HTR-8/SVneo (cell line): ENCODE measurements at regions not wholly inside any gene's neighbourhood (a gene's known extent, or its start where the extent isn't known, plus 50 kb on each side); places are given as distances from the start of the nearest gene placed in this dataset.

Experiments used
- DNase-seq: peaks from one replicate; pipeline ENCODE4 v3.0.0; 2011; ENCODE audit warnings: low spot score, mixed read lengths; ENCODE audit not compliant: insufficient read length
- FAIRE-seq: peaks from 2 replicates; lab custom pipeline; 2011; peaks lifted over from hg19 to GRCh38; lab: Jason Lieb, UNC

DNA sequence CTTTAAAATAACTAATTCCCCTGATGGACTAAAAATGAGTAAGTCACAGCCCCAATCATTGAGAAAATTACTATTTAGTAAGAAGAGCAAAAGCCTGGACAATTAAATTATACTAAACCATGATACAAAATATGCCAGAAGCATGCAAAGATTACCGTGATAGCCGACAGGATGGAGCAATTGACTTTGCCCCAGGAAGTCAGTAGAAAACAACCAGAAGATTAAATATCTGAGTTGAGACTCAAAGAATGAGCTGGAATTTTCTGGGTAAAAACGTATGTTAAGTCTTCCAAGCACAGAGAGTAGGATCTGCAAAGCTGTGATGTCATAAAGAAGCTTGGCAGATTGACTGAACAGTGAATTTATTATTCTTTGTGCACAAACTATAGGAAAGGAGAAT, 816.1 kb upstream of the TENM3 start:
- DNase-seq (no peak), FAIRE-seq (no peak)

DNA sequence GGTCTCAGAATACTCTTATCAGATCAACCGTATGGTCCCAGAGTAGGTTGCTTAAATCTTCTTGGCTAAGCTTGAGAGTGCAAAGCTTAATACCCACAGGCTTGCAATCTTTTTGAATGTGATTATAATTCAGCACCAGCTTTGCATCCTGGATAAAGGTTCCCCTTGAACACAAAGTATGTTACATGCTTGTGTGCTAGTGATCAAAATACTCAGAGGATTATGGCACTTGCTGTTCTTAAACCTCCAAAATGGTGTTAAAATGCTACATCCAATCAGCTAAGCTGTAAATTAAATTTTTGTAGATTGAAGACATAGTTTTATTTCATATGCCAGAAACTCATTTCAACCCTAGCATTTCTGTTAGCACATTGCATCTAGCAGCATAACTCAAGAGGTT, 812.2 kb upstream of the TENM3 start:
- DNase-seq (no peak), FAIRE-seq (no peak)

DNA sequence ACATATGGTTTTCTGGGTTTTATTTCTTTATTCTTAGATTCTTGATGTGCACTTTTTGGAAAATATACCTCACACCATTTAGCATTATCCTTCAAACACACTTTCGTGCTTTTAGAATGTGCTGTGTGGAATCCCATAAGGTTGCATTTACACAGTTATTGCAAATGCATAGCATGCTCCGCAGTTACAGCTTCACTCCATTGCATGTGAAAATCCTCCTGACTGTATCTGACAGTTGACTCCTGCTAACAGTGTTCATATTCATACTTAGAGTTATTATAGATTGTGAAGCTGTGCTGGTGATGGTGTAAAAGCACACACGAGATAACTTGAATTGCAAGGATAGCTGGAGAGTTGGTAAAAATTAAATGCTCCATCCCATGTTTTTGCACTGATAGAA, 811.5 kb upstream of the TENM3 start:
- FAIRE-seq (no peak), DNase-seq (no peak)

DNA sequence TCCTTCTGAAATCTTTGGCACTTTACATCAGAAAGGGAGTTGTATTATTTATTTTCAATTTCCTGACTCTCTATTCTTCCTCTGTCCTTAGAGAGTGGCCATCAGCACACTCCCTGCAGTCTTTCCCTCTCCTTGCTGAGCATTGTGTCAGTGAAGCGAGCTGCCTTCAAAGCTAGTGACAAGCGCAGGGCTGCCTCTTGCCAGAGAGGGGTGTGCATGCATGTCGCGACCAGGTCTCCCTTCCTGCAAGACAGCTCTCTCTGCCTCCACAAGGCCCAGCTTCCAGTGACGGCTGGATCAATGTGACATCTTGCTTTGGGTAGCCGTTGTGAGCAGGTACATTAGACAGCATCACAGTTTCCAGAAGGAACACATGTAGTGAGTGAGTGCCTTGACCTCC, 810.9 kb upstream of the TENM3 start:
- DNase-seq (no peak), FAIRE-seq (no peak)

DNA sequence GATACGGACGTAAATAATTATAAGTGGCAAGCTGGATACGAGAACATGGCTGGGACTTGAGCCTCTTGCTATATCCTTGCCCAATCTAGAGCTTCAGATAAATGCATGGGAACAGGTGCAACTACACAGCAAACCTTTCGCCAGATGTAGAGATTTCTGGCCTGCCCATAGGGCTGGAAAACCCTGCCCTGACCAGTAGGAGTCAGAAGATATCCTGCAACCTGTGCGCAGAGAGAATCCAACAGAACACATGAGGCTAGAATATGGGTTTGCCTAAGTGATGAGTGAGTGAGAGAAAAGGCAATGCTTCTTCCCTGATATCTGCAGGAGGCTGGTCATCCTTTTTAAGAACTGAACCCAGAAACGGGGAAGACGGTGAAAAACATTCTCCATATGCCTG, 805.3 kb upstream of the TENM3 start:
- FAIRE-seq: no peak
- no peak for DNase-seq

DNA sequence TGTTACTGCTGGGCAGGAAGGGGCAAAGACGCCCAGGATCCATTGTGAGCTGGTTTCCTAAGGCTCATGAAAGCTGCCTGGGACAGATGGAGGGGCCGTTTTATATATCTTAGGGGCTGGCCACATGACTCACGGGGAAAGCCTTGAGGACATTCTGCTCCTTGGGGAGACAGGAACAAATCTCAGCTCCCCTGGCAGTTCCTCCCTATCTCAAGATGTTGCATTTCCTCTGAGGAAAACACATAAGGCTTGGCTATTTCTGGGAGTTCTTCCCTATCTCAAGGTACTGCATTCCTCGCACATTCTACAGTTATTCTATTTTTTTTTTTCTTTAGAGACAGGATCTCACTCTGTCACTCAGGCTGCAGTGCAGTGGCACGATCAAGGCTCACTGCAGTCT, 804.6 kb upstream of the TENM3 start:
- DNase-seq (no peak), FAIRE-seq (no peak)

DNA sequence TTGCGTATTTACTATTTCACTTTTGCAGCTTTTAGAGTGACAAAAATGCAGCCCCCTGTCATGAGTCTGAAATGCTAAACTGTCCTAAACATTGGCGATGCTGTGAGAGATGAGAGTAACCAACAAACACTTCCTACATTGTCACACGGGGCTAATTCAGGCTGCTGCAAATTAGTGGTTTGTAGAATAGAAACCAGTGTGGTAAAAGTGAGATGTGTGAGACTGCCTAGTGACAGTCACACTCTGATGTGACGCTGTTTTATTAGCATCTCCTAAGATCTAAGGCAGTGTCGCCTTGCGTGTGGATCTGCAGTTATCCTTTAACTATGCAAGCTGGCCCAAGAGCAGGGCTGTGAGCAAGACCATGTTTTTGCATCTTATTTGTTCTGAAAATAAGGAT, 800.2 kb upstream of the TENM3 start:
- FAIRE-seq (peak; percentile 68), DNase-seq (no peak)

DNA sequence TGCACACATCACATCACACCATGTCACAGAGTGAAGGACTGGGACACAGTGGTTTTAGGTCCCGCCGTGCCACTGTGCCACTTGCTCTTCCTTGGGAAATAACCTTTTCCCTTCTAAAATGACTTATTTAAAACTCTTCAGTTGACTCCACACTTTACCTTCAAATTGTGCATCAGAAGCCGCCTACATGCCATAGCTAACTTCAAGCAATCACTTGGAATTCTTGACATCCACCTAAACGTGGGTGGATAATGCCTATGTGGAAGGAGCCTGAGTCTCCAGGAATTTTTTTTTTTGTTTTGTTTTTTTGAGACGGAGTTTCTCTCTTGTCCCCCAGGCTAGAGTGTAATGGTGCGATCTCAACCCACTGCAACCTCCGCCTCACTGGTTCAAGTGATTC, 777.4 kb upstream of the TENM3 start:
- DNase-seq (no peak), FAIRE-seq (no peak)

DNA sequence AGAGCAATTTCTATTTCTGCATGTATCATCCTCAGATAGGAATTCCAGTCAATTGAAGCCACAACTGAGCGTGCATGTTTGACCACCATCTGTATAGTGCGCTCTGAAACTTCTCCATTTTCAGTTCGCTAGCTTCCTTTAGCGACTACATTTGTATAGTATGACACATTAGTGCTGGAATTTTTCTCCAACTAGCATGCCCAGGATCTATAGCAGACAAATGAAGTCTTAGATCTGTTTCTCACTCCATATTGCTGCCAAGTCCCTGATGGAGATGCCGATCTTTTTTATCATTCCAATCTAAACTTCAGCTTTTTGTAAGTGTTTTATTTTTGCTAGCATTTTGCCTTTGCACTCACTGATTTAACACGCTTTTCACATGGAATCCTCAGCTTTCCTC, 774.8 kb upstream of the TENM3 start:
- no peak for FAIRE-seq

DNA sequence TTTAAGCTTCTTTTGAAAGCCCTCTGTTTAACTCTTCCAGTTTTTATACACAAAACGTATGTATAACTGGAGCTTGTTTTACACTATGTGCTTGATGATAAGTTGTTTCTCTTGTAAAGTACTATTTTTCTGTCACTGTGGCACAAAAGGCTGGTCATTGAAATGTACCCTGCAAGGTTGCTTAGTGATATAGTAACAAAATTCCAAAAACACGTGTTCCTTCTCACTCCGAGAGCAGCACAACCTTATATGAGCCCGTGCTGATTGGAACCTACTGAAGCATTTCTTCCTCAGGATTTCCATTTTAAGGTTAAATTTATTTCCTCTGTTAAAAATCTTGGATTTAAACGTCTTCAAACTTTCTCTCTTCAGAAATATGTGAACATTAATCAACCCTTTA, 772.9 kb upstream of the TENM3 start:
- DNase-seq (no peak), FAIRE-seq (no peak)

More for the DNA sequence above, 774.8 kb upstream of the TENM3 start:
- no peak for DNase-seq

DNA sequence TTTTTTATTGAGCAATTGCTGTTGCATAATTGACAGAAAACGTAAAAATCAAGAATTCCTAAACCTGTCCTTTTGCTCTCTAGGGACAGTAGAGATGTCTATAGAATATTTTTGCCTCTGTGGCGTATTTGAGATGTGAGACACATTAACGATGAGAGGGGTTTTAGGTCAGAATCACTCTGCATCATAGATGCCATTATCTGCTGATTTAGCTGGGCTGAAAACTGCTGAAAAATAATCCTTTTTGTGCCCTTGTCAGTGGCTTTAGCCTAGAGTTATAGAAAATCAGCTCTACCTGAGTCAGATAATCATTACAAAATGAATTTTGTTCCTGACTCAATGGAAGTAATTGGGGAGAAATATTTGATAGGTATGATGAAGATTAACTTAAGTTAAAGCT, 767.8 kb upstream of the TENM3 start:
- DNase-seq (no peak), FAIRE-seq (no peak)

DNA sequence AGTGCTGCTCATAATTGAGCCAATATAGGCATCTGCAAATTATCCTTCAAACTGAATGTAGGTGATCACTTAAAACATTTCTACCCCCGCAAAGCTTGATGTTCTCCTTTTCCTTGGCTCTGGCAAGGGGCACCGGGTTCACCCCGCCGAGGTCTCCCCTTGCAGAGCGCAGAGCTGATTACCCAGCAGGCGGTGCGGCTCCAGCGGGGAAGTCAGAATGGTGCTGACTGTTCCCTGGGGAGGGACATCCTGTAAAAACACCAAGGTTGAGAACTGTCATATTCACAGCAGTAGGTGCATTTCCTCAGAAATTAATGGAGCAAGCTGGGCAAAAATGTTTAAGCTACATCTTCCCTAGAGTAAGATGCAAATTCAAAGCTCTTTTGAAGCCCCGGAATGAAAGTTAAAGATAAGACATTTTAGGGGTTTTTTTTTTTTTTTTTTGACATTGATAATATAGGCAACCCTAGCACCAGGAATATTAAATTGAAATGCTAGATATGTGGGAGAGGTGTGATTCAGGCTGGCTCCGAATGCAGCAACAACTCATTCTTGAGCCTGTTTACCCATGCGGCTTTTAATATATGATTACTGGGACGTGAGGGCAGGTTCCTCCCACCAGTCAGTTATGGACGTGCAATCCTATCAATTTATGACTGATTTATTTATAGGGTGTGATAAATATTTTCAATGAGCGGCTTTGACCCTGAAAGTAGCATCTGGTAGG, 767.3 kb upstream of the TENM3 start:
- FAIRE-seq: peak; percentile 20
- no peak for DNase-seq

DNA sequence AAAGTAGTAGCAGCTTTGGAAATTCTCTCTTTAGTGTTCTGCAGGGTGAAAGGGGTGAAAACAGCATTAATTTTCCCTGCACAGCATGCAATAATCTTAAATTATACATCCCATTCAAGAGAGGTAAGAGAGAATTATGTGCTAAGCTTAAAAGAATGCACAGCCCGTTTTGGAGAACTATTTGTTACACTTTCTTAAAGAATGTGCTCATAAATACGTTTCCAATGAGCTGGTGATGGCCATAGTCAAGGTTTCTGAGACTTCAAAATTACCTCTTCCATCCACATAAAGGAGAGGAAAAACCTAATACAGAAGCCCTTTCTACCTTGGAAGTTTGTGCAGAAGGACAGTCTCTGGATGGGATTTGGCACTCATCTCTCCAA, 766.7 kb upstream of the TENM3 start:
- DNase-seq: no peak
- no peak for FAIRE-seq

DNA sequence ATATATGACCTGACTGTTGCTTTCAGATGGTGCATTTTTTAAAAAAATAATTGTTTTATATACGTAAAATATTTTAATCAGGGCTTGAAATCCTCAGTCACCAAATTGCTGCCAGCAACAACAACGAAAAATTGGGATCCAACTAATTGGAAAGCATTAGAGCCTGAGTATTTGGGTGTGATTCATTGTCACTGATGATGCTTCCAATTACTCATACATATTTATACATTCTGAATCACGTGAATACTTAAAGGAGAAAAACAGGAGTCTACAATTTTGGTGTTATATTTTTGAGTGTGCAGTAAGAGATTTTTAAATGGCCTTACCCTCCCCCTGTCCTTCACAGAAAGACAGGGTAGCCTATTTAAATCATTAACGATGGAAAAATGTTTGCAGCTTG, 765.6 kb upstream of the TENM3 start:
- FAIRE-seq: no peak
- DNase-seq: no peak

DNA sequence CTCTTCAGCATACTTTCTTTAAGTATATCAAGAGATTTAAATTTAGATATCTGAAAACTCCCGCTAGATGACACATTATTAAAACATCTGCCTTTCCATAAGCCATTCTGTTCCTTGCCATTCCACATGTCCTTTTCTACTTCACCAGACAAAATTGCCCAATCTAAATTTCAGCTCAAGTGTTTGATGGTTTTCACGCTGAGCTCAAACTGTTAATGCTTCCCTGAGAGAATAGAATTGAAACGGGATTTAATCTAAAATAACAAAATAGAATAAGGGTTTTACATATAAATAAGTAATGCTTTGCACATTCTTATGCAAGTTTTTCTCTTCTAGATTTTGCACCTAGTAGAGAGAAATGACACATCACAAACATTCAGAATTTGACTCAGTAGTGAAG, 764.5 kb upstream of the TENM3 start:
- no peak for DNase-seq
- no peak for FAIRE-seq

DNA sequence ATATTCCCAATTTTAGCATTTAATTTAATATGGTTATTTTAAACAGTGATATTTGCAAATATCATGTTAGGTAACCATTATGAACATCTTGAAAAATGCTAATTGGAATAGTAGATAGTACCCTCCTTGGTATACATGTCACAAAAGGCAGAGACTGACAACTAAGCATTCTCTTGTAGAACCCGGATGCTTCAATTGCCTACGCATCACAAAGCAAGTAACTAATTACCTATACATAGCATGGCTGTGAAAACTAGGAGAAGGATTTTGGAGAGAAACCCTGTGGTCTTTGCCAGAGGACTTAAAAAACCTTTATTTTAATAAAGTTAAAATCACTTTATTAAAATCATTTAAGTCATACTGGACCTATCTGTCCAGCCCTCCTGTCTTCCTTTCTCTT, 764.1 kb upstream of the TENM3 start:
- DNase-seq (no peak), FAIRE-seq (no peak)

DNA sequence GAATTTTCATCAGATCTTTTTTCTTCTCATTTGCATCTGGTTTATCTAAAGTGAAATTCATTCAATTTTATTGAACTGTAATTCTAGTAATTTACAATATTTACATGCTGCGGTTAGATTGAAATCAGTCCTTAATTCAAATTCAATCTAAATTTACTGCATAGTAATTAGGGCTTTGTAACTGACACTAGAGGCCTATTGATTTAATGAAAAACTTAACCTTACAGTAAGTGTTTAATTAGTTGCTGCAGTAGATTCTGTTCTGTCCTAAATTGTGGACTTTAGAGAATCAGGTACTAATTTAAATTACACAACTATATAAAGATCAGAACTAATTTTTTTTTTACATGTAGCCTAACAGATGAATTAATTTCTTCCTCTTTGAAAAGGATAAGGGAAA, 758.8 kb upstream of the TENM3 start:
- FAIRE-seq: no peak
- DNase-seq: no peak

DNA sequence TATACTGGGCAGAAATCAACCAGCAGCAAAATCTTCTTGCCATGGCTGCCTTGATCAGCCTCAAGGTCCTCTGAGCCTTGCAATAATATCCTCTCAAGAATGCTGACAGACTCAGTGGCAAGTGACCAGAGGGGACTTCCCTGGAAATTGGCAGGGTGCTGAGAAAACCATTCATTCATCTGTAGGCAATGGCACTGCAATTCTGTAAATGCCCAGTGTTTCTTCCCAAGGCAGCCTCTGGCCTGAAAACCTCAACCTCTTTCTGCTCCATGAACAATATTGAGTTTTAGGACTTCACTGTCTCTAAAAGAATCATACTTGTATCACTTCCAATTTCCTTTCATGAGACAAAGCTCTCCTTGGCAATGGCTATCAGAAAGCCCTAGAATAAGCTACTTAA, 754.3 kb upstream of the TENM3 start:
- DNase-seq: no peak
- FAIRE-seq: no peak

DNA sequence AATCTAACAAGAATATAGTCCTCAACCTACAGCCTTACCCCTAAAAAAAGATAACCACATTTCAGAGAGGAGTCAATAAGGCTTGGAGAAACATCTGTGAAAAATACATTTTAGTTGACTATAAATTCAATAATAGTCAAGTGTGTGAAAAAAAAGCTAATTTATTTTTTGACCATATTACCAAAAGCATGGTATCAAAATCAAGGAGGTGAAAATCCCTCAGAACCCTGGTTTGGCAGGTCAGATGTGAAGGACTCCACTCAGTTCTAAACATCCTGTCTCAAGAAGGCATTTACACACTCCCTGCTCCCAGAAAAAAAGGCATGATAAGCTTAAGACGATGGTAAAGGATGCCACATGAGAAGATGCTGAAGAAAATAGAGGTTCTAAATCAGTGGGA, 745.1 kb upstream of the TENM3 start:
- FAIRE-seq (no peak), DNase-seq (no peak)

DNA sequence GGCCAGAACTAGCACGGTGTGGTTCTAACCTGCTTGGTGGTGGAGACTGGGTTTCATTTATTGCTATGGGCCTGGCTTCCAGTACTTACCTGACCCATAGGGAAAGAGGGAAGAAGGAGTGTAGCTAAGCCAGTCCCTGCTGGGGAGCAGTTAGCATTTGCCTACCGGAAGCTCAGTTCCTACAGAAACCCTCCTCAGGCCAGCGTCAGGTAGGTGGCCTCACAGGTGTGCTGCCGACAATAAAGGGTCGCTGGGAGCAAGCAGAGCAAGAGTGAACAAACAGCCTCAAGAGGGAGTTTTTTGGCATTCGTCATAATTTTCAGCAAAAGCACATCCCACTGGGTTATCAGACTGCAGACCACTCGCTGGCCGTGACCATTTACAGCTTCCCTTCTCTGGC, 740.6 kb upstream of the TENM3 start:
- DNase-seq (no peak), FAIRE-seq (no peak)

DNA sequence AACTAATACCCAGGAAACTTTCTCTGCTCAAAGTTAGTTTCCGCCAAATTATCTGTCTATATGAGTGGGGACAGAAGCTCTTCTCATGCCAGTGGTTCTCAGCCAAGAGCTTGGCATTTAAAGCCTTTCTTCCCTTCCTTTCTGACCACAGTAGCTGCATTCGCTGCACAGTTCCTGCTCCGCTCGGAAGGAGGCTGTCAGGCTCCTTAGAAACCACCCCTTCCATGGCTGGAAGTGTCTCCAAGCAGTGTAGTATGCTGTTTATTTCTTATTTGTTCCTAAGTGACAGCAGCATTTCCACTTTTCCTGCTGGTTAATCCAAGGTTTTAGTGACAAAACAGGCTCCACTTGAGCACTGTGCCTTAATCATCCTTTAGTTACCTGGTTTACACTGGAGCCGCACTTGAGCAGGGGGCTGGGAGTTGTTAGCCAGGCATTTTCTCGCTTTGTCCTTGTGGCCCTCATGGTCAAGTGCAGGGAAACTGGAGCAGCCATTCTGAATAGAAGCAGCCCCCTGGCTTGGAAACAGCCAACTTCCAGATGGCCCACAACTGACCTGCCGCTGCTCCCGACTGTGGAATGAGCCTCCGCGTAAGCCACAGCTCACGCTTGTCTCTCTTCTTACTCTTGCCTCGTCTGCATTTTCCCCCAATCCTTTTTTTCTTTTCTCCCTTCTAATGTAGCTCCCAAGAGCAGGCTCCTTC, 739.4 kb upstream of the TENM3 start:
- DNase-seq: no peak
- FAIRE-seq: no peak

DNA sequence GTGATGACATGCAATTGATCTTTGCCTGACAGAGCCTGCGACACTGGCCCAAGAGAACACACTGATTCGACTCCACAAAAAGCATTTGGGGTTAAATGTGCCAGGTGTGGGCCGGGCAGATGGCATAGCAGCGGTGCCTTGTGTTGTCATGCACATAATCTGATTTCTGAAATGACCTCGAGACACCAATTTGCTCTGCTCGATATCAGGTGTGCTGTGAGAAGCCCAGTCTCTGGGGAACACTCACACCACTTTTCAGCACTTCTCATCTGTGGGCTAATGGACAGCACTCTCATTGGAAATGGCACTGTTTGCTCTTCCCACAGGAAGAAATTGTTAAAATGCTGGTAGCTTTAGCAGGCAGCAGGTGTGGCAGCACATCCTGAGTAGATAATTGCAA, 738.3 kb upstream of the TENM3 start:
- no peak for FAIRE-seq
- no peak for DNase-seq
